Activated CD4-positive, CD25-positive, alpha-beta regulatory T cell treated with anti-CD3 and anti-CD28 coated beads, Interleukin-2, amount 50 U/mL, for 24 hours (primary cell): ENCODE measurements at regions not wholly inside any gene's neighbourhood (a gene's known extent, or its start where the extent isn't known, plus 50 kb on each side); places are given as distances from the start of the nearest gene placed in this dataset.

ENCODE experiments used
- ATAC-seq, 2 donors: fragments of 150-1000 bp; cut with Tn5 transposase; one replicate each; pipeline ENCODE4 v1.10.0; 2021; ENCODE audit warnings: mild to moderate bottlenecking in 1 of 2, moderate library complexity in 1 of 2

- ATAC-seq = no peak
Measured at GRCh38 chr20:24256307-24256706, 213.1 kb upstream of the SYNDIG1 start.

- ATAC-seq = no peak
Measured at GRCh38 chr20:24254480-24254879, 214.9 kb upstream of the SYNDIG1 start.

GRCh38 chr20:24253321-24253720, 216.1 kb upstream of the SYNDIG1 start:
- no peak for ATAC-seq

- ATAC-seq = no peak
Measured at GRCh38 chr20:24245094-24245493, 224.3 kb upstream of the SYNDIG1 start.

GRCh38 chr20:24242763-24243162, 226.7 kb upstream of the SYNDIG1 start:
- no peak for ATAC-seq

- ATAC-seq = no peak
Measured at GRCh38 chr20:24241466-24241865, 228.0 kb upstream of the SYNDIG1 start.

- ATAC-seq = no peak
Measured at GRCh38 chr20:24236963-24237362, 232.5 kb upstream of the SYNDIG1 start.

- no peak for ATAC-seq
Measured at GRCh38 chr20:24236201-24236600, 233.2 kb upstream of the SYNDIG1 start.

GRCh38 chr20:24235296-24236175, 233.9 kb upstream of the SYNDIG1 start:
- ATAC-seq = no peak

GRCh38 chr20:24227600-24227999, 239.0 kb upstream of the GGTLC1 start:
- ATAC-seq = no peak

- ATAC-seq = no peak
Measured at GRCh38 chr20:24212494-24212893, 223.9 kb upstream of the GGTLC1 start.

GRCh38 chr20:24211972-24212371, 223.4 kb upstream of the GGTLC1 start:
- no peak for ATAC-seq

GRCh38 chr20:24210356-24210755, 221.8 kb upstream of the GGTLC1 start:
- no peak for ATAC-seq

GRCh38 chr20:24208652-24209051, 220.1 kb upstream of the GGTLC1 start:
- no peak for ATAC-seq

GRCh38 chr20:24207803-24208300, 219.3 kb upstream of the GGTLC1 start:
- no peak for ATAC-seq

GRCh38 chr20:24206995-24207394, 218.4 kb upstream of the GGTLC1 start:
- no peak for ATAC-seq

- ATAC-seq = no peak
Measured at GRCh38 chr20:24203526-24204183, 215.1 kb upstream of the GGTLC1 start.

- ATAC-seq = no peak
Measured at GRCh38 chr20:24199501-24199900, 210.9 kb upstream of the GGTLC1 start.

GRCh38 chr20:24194143-24194542, 205.6 kb upstream of the GGTLC1 start:
- no peak for ATAC-seq

- no peak for ATAC-seq
Measured at GRCh38 chr20:24190905-24191304, 202.3 kb upstream of the GGTLC1 start.

- no peak for ATAC-seq
Measured at GRCh38 chr20:24185791-24186190, 197.2 kb upstream of the GGTLC1 start.

- no peak for ATAC-seq
Measured at GRCh38 chr20:24181151-24181550, 192.6 kb upstream of the GGTLC1 start.

- no peak for ATAC-seq
Measured at GRCh38 chr20:24169256-24169655, 180.7 kb upstream of the GGTLC1 start.

GRCh38 chr20:24166412-24166811, 177.8 kb upstream of the GGTLC1 start:
- ATAC-seq = no peak
